GM18519 (cell line): ENCODE measurements at regions not wholly inside any gene's neighbourhood (a gene's known extent, or its start where the extent isn't known, plus 50 kb on each side); places are given as distances from the start of the nearest gene placed in this dataset.

Source experiments
- ATAC-seq: cut with Tn5 transposase; IDR thresholded peaks from one replicate; pipeline ENCODE4 v1.9.1; 2021; ENCODE audit warnings: mild to moderate bottlenecking, moderate library complexity; ENCODE audit not compliant: unreplicated experiment, low FRiP score

DNA sequence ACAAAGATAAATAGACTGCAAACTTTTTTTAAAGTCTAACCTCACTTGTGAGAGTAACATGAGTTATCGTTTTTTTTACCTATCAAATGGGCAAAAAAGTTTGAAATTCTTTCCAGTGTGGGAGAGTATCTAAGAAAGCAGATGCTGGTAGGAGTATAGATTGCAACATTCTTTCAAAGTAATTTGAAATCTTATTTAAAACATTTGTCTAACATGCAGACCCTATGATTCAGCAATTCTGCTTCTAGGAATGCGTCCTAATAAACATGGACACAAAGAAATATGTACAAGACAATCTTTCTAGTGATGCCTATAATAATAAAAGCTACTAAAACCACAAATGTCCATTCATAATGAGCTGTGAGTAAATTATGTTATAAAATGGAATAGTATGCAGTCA, 110.4 kb upstream of the TMCC3 start:
- ATAC-seq, result no peak

GRCh38 chr12:94756789-94757188, 106.4 kb upstream of the TMCC3 start:
- no peak for ATAC-seq

GRCh38 chr12:94755598-94755997, 105.2 kb upstream of the TMCC3 start:
- ATAC-seq, result no peak

- no peak for ATAC-seq
These were observed 104.3 kb upstream of the TMCC3 start for GRCh38 chr12:94754653-94755052.

DNA sequence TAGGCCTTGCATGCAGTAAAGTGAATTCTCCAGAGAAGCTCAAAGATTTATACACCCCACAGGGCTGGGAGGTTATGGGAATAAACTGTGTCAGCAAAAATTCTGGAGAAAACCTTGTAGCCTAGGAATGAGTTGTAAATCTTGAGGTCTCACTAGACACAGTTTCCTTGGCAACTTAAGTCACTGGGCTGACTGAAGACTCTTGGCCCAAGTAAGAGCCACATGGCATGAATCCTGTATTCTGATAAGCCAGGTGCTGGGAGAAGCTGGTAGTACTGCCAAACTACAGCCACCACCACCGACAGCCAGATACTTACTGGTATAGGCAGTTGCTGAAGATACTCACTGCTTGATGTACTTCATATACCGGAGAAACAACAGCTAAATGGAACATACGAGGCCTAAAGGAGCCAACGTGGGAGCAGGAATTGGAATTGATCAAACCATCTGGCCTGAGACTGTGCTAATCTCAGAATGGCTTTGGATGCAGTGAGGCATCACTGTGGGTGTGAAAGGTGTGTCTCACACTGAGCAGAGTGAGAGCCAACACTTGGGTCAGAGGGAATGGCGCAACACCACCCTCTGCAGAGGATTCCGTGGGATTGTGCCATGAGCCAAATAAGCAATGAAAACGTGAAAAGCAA, 102.8 kb upstream of the TMCC3 start:
- ATAC-seq, result no peak

GRCh38 chr12:94750864-94751263, 100.5 kb upstream of the TMCC3 start:
- no peak for ATAC-seq

DNA sequence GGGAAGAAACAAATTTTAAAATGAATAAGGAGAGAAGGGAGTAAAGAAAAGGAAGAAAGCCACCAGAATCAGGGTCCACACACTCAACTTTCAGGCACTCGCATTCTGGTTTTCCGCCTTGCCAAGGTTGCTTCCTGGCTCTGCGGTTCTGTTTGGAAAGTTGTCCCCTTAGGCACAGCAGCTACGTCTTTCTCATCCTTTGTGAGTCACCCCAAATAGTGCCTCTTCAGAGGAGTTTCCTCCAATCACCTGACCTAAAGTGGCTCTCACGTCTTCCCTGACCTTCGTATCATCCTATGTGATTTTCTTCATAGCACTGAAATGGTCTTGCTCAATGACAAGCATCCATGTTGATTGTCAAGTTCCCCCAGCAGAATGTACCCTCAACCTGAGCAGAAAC, 99.5 kb upstream of the TMCC3 start:
- ATAC-seq, result no peak

- ATAC-seq, result no peak
These were observed 99.1 kb upstream of the TMCC3 start for GRCh38 chr12:94749455-94749854.

GRCh38 chr12:94748726-94749421, 98.5 kb upstream of the TMCC3 start:
- ATAC-seq, result no peak

DNA sequence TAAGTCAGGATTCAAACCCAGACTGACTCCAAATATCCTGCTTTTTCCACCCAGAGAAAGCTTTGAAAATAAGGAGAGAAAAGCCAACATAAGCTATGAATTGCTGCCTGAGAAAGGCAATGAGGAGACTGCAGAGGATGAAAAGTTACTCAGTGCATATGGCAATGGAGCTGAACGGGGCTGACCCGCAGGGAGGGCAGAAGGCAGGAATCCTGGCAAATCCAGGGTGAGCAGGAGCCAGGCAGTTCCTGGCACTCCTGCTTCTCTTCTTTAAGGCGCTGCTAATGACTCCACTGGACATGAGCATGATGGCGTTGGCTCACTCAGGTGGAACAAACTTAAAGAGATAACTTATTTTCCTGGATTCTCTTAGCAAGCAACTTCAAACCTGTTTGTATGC, 95.2 kb upstream of the TMCC3 start:
- no peak for ATAC-seq

DNA sequence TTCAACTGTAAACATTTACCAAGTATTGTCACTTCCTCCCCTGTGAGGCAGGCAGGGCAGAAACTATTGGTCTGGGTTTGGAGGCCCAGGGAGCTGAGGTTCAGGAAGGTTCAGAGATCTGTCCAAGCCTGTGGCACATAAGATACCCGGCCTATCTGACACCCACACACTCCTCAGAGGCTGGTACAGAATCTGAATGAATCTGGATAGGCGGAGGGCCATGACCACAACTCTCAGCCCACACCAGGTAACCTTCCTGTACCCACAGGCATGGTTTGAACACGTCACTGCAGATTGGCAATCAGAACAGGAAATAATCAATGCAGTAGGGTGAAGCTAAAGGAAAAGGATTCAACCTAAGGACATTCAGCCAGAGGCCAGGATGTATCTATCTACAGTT, 92.8 kb upstream of the TMCC3 start:
- ATAC-seq, result no peak

- no peak for ATAC-seq
These were observed 90.4 kb upstream of the TMCC3 start for GRCh38 chr12:94740601-94741362.

- no peak for ATAC-seq
These were observed 86.5 kb upstream of the TMCC3 start for GRCh38 chr12:94736820-94737219.

GRCh38 chr12:94736004-94736403, 85.6 kb upstream of the TMCC3 start:
- no peak for ATAC-seq

DNA sequence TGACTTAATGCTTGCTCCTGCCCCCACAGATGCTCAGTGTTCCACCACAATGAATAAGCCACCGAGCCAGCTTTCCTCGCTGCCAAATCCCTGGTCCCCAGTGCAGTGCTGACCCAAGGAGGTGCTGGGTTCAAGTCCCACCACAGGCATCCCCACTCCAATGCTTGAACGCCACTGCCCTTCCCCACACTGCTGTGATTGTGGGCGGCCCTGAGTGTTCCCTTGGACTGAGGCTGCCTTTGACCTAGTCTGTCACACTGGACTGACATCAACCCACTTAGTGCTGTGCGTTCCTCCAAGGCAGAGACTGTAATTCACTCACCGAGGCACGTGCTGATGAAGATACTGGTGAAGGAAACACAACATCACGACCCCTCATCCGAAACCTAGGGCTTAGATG, 83.4 kb upstream of the TMCC3 start:
- ATAC-seq, result no peak

- ATAC-seq, result no peak
These were observed 82.1 kb upstream of the TMCC3 start for GRCh38 chr12:94732367-94732990.

- ATAC-seq, result no peak
These were observed 81.5 kb upstream of the TMCC3 start for GRCh38 chr12:94731733-94732360.

DNA sequence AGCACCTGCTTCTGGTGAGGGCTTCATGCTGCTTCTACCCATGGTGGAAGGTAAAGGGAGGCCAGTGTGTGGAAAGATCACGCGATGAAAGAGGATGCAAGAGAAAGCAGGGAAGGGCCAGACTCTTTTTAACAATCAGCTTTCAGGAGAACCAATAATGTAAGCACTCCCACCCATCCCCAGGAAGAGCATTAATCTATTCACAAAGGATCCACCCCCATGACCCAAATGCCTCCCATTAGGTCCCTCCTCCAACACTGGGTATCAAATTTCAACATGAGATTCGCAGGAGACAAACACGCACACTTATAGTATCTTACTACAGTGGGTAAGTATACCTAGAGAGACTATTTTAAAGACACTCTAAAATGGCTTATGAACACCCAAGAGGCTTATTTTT, 80.5 kb upstream of the TMCC3 start:
- no peak for ATAC-seq

DNA sequence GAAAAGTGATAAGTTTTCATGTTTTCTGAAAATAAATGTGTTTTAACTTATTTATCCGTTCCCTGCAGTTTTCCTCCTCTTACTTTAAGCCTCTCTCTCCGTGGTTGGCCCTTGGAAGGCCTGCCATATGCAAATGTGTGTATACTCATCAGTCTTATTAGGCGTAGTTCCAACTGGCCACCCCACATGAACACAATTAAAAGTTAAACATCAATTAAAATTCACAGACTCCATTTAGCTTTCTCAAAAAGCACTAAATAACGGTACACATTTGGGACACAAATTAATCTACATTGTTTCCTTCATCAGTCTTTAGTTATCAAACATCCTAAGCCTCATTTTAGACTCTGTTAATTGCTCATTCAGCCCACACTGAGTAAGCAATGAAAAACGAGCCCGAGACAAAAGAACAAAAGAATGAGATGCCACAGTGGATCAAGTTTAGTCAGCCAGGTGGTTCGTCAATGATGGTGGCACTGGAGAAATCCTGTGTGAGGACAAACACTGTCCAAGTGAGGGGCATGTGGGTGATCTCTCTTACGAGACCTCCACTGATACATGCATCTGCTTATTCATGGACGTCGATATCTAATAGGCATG, 76.0 kb upstream of the TMCC3 start:
- ATAC-seq, result no peak

GRCh38 chr12:94725375-94726168, 75.2 kb upstream of the TMCC3 start:
- ATAC-seq, result no peak
